Activated CD4-positive, alpha-beta T cell treated with anti-CD3 and anti-CD28 coated beads for 48 hours (primary cell): ENCODE measurements at regions not wholly inside any gene's neighbourhood (a gene's known extent, or its start where the extent isn't known, plus 50 kb on each side); places are given as distances from the start of the nearest gene placed in this dataset.

ENCODE experiments used
- DNase-seq: peaks from one replicate; pipeline ENCODE4 v3.0.0-alpha.2; 2020

DNA sequence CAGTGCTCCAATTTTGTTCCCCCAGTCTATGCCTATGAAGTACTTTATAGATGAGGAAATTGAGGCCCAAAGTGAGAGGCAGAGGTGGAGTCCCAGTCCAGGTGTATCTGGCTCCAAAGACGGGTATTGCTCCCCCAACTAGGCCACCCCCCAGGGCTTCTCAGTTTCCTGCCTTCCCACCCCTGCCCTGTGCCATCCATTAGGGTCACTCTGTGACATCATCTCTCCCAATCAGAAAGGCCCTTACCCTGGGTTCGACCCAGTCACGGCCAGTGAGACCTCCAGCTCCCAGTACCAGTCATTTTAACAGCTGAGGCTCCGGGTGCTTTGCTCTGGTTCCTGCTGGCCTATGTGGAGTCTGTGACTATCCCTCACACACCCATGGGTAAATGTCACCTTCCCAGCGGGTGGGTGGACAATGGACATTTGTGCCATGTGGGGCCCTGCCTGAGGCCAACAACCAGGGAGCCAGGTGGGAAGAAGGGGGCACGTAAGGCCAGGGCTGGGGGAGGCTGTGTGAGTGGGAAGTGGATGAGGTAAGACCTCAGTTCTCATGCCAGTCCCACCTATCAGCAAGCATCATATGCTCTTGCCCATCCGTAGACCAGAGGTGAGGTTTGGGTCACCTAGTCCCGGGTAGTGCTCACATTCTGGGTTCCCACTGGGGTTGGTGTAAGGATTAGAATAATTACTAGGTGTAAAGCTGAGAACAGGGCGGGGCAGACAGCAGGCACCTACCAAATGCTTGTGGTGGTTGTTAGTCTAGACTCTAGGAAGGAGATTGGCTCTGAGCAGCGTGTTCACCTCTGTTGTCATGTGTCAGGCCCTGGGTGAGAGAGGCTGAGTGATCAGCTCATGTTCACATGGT, 685.9 kb downstream of the MATN1 start:
- DNase-seq, result no peak

- DNase-seq, result no peak
Observed at GRCh38 chr1:30036666-30037065, 686.7 kb downstream of the MATN1 start.

GRCh38 chr1:30036229-30036547, 687.2 kb downstream of the MATN1 start:
- no peak for DNase-seq

DNA sequence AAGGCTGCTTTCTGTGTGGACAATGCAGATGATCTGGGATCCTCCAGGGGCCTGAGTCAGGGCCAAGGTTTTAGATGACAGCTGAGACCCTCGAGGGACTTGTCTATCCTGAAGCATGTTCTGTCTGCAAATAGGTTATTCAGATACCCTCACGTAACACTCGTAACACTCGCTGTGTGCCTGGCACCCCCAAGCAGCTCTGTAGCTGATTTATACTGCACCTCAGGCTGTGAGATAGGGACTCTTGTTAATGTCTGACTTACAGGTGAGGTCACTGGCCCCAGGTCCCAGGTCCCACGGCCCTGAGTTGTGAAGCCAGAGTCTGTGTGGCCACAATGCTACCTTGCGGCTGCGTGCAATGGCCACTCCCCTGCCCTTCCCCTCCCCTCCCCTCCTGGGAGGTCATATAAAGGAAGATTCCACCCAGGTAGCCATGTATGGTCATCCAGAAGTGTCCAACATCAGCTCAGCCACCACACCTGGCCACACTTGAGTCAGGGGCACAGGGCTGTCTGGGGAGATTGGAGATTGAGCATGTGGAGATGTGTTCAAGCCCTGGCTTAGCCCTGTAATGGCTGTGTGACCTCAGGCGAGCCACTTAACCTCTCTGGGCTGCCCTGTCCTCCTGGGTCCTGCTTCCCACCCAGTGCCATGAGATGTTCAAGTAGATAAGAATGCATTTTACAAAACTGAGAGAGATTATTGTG, 687.7 kb downstream of the MATN1 start:
- no peak for DNase-seq

- no peak for DNase-seq
Observed at GRCh38 chr1:30034627-30035521, 688.5 kb downstream of the MATN1 start.

- DNase-seq, result no peak
Observed at GRCh38 chr1:30034105-30034626, 689.2 kb downstream of the MATN1 start.

DNA sequence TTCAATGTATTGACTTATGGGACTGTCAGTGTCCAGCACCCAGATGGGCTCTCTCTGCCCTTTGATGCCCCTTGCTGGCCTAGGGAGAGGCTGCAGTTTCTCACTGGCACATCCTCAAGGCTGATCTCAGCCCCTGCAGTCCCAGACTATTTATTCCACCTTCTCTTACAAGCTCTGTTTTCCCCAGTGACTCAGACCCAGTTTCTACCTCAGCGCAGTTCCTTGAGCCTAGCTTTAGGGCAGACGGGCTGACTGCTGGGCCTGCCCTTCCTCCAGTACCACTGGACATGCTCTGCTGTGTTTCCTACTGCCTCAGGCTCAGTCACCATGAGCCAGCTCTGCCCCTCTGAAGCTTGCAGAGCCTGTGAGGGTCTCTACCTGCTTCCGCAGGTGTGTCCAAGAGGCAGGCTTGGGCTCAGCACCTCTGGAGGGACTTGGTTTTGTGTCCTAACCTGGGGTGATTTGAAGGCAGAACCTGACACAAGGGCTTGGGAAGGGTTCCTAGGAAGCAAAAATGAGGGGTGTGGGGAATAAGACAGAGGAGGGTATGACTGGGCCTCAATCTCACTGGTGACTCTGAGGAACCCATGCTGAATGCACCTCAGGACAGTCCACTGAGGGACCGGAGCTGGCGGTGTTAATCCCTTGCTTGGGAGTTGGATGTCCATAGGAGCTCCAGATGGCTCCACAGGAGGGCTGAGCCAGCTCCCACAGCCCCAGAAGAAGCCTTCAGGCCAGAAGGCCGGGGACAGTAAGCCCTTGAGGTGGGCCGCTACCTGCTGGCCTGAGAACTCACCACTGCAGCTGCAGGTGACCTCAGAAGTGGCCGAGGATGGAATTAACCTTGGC, 689.9 kb downstream of the MATN1 start:
- no peak for DNase-seq

- DNase-seq, result no peak
Observed at GRCh38 chr1:30032302-30032701, 691.1 kb downstream of the MATN1 start.

GRCh38 chr1:30029677-30030076, 693.7 kb downstream of the MATN1 start:
- DNase-seq, result no peak

- DNase-seq, result no peak
Observed at GRCh38 chr1:30028939-30029338, 694.4 kb downstream of the MATN1 start.

DNA sequence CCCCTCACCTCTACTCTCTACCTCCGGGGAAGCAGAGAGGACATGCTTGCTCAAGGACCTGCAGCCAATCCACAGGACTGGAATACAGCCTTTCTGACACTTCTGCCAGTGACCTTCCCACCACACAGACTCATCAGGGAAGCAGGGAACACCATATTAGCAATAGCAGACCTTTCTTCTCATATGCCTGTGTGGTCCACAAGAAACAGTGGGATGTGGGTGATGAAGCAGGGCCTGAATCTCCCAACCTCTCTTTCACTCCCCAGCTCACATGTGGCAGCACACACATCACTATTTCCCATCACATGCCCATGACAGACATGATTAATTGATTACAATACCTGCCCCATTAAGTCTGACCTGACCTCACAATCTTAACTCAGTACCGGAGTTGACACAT, 695.1 kb downstream of the MATN1 start:
- no peak for DNase-seq

DNA sequence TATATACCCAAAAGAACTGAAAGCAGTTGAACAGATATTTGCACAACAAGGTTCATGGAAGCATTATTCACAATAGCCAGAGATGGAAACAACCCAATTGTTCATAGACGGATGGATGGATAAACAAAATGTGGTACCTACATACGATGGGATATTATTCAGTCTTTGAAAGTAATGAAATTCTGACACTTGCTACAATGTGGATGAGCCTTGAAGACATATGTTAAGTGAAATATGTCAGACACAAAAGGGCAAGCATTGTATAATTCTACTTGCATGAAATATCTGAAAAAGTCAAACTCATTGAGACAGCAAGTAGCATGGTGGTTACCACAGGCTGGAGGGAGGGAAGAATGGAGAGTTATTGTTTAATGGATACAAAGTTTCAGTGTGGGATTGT, 696.1 kb downstream of the MATN1 start:
- DNase-seq, result no peak

DNA sequence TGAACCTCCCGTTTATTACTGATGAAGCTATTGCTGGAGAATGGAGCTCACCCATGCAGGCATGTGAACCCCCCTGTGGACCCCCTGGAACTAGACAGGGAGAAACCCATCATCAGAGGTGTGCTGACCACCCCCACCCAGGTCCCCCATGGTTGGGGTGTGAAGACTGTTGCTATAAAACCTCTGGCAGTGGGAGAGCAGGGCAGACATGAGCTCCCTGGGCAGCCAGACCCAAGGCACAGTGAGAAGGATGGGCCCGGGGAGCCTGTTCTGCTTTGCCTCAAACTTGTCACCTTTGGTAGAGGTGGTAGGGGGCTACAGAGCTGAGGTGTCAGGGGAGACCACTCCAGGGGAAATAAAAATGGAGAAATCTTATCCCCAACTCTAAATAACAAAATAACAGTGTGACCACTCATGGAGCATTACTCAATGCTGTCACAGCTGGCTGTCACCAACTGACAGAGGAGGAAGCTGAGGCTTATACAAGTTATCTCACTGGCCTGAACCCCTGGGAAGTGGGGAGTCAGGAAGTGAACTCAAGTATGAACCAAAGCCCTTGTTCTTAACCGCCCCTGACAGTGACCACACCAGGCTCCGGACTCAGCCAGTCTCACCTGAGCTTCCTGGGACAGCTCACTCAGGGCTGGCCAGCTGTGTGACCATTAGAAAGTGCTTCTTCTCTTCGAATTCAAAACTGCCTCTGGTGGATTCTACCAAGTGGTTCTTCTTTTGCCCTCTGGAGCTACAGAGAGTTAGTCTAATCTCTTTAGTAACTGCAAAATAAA, 698.8 kb downstream of the MATN1 start:
- DNase-seq, result no peak

DNA sequence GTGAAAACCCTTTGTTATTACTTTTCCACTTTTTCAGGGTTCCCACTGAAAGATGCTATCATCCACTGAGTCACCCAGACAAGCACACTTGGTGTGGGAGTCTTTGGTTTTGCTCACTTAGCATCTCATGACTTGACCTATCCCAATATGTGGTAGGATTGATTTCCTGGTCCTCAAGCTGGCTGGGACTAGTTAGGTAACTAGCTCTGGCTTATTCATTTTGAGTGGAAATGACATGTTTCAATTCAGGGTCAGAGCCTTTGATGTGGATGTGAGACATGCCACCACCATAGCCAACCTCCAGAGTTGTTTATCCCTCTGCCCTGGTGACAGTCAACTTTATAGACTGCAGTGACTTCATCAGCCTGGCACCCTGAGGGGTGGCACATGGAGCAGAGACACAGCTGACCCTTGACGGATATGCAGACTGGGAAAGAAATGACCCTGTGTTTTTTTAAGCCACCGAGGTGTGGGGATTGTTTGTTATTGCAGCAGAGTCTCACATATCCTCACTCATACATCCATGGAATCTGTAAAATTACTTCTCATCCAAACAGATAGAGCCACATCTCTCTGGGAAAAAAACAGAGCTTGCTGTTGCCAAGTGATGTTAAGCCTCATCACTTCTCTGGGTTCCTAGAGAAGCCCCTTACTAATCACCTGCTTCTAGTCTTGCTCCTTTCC, 699.9 kb downstream of the MATN1 start:
- no peak for DNase-seq

GRCh38 chr1:30014031-30014430, 709.4 kb downstream of the MATN1 start:
- no peak for DNase-seq

DNA sequence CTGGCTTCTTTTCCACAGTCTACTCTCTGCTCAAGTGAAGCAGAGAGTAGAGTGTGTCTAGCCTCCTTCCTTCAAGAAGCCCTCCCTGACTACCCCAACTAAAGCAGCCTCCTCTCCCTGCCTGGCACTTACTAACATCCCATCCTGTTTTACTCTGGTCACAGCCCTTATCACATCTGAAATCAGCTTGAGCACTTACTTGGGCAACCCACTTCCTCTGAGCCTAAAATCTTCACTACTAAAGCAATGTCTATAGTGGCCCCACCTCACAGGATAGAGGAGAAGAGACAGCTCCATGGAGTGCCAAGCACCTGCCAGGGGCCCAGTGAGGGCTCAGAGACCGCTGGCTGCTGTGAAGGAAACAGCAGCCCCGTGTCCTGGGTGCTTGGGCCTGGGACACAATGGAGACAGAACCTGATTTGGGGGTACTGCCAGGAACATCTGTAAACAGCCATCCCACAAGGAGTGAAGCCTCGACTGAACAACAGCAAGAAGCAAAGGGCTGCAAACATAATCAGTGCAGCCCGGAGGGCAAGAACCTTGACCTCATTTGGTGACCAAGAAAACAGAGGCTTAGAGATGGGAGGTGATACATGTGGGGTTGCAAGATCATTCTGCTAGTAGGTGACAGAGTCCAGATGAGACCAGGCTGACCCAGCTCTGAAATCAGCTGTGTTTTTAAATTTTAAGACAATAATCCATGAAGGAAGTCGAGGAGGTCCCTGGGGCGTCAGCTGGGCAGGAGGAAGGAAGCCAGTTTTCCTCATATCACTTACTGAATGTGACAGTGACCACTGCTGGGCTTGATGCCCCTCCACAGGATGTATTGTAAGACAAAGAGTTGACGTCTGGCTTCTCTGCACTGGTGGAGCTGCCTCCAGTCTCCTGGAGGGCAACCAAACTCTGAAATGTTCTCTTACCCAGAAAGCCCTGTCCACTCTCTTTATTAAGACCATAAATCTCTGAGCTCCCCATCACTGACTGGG, 710.6 kb downstream of the MATN1 start:
- DNase-seq, result no peak

GRCh38 chr1:30011970-30012369, 711.4 kb downstream of the MATN1 start:
- no peak for DNase-seq

DNA sequence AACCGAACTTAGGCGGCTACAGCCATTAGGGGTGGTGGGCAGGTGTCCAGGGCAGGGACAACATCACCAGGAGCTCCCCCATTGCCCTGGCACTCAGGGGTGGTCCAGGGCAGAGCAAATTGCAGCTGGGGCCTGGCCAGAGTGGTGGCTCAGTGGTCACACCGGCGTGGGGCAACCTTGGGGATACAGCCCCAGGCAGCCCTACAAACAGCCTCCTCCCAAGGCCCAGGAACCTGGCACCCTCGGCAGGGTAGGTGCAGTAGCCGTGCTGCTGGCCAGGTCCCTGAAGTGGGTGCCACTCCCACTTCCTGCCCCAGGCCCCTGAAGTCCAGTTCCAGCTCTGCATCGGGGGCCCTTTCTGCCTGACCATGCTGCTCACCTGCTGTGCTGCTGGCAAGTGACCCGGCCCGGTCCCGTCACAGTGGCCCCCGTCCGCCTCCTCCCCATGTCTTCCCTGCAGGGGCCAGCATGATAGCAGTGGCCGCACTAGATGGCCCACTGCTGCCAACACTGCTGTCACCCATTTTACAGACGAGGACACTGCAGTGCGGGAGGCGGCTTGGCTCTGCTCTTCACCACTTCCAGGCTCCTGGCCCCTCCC, 712.8 kb downstream of the MATN1 start:
- no peak for DNase-seq

GRCh38 chr1:30009720-30010119, 713.7 kb downstream of the MATN1 start:
- DNase-seq, result no peak
